WTC11 (cell line): ENCODE measurements at regions not wholly inside any gene's neighbourhood (a gene's known extent, or its start where the extent isn't known, plus 50 kb on each side); places are given as distances from the start of the nearest gene placed in this dataset.
A peak's percentile ranks its signal among the peaks of the same experiment; 100 is the strongest.

Experiments used
- ATAC-seq: fragments of 200-7000 bp; cut with Tn5 transposase; 2 replicates; pipeline ENCODE4 v1.10.0; 2021; ENCODE audit warnings: mild to moderate bottlenecking, moderate library complexity
- CTCF ChIA-PET: fragments of 300-600 bp; sonication (Branson Sonifier 250); formaldehyde crosslinking; loops from one replicate; lab custom pipeline; 2021; ENCODE audit warnings: antibody characterized with exemption; lab: Charles Lee
- POLR2A ChIA-PET: fragments of 350-600 bp; sonication (Branson Sonifier 250); formaldehyde crosslinking; loops from one replicate; lab custom pipeline; 2021; ENCODE audit warnings: antibody characterized with exemption; lab: Charles Lee
- DNase-seq: peaks from one replicate; pipeline ENCODE4 v3.0.0; 2021; ENCODE audit warnings: low spot score
- H3K27ac Mint-ChIP-seq: 2 replicates; pipeline ENCODE4 v1.8.0; 2021; ENCODE audit warnings: mixed read lengths
- H3K27me3 Mint-ChIP-seq: 2 replicates; pipeline ENCODE4 v1.8.0; 2021; ENCODE audit warnings: low read depth, mild to moderate bottlenecking, moderate library complexity, mixed read lengths
- H3K36me3 Mint-ChIP-seq: 2 replicates; pipeline ENCODE4 v1.8.0; 2021; ENCODE audit warnings: mixed read lengths
- H3K4me1 Mint-ChIP-seq: 2 replicates; pipeline ENCODE4 v1.8.0; 2022; ENCODE audit warnings: mixed read lengths
- H3K4me3 Mint-ChIP-seq: 2 replicates; pipeline ENCODE4 v1.8.0; 2021; ENCODE audit warnings: mild to moderate bottlenecking, moderate library complexity, mixed read lengths
- H3K9me3 Mint-ChIP-seq: 2 replicates; pipeline ENCODE4 v1.8.0; 2021; ENCODE audit warnings: mixed read lengths
- ATF1 ChIP-seq: sonication (generic); formaldehyde crosslinking; IDR thresholded peaks from 2 replicates; pipeline ENCODE4 v1.8.1; 2023; ENCODE audit warnings: mild to moderate bottlenecking, moderate library complexity, missing genetic modification reagents
- CTCF ChIP-seq: fragments of 200-600 bp; IDR thresholded peaks from 2 replicates; pipeline ENCODE4 v1.8.0; 2022; ENCODE audit warnings: antibody characterized with exemption
- E2F4 ChIP-seq: sonication (generic); formaldehyde crosslinking; IDR thresholded peaks from 2 replicates; pipeline ENCODE4 v1.8.1; 2022; ENCODE audit warnings: low read depth, mild to moderate bottlenecking, moderate library complexity, missing genetic modification reagents, borderline replicate concordance
- E2F5 ChIP-seq: sonication (generic); formaldehyde crosslinking; IDR thresholded peaks from 2 replicates; pipeline ENCODE4 v1.8.1; 2022; ENCODE audit warnings: mild to moderate bottlenecking, moderate library complexity, missing genetic modification reagents
- ELF4 ChIP-seq: sonication (generic); formaldehyde crosslinking; IDR thresholded peaks from 2 replicates; pipeline ENCODE4 v1.8.1; 2022; ENCODE audit warnings: low read depth, mild to moderate bottlenecking, moderate library complexity, missing genetic modification reagents
- EMX1 ChIP-seq: fragments of 250-450 bp; sonication (Bioruptor Pico); IDR thresholded peaks from 2 replicates; pipeline ENCODE4 v1.8.0; 2021; ENCODE audit warnings: mild to moderate bottlenecking
- ESRRA ChIP-seq: sonication (generic); formaldehyde crosslinking; IDR thresholded peaks from 2 replicates; pipeline ENCODE4 v1.8.1; 2022; ENCODE audit warnings: mild to moderate bottlenecking, missing genetic modification reagents, borderline replicate concordance
- FOXP1 ChIP-seq: sonication (generic); formaldehyde crosslinking; IDR thresholded peaks from 2 replicates; pipeline ENCODE4 v1.8.0; 2022; ENCODE audit warnings: missing genetic modification reagents, mild to moderate bottlenecking, moderate library complexity, borderline replicate concordance
- GABPB1 ChIP-seq: sonication (generic); formaldehyde crosslinking; IDR thresholded peaks from 2 replicates; pipeline ENCODE4 v1.8.1; 2023; ENCODE audit warnings: mild to moderate bottlenecking, missing genetic modification reagents
- KAT7 ChIP-seq: sonication (generic); formaldehyde crosslinking; IDR thresholded peaks from 2 replicates; pipeline ENCODE4 v1.8.1; 2023; ENCODE audit warnings: missing genetic modification reagents, mild to moderate bottlenecking, borderline replicate concordance
- MXD4 ChIP-seq: fragments of 250-450 bp; sonication (Bioruptor Pico); IDR thresholded peaks from 2 replicates; pipeline ENCODE4 v1.8.0; 2021; ENCODE audit warnings: mild to moderate bottlenecking, moderate library complexity, borderline replicate concordance
- SOX15 ChIP-seq: fragments of 250-450 bp; sonication (Bioruptor Pico); IDR thresholded peaks from 2 replicates; pipeline ENCODE4 v1.9.0; 2021; ENCODE audit warnings: mild to moderate bottlenecking
- TEAD4 ChIP-seq: sonication (generic); formaldehyde crosslinking; IDR thresholded peaks from 2 replicates; pipeline ENCODE4 v1.8.0; 2022; ENCODE audit warnings: mild to moderate bottlenecking, missing genetic modification reagents
- ZBTB21 ChIP-seq: sonication (generic); formaldehyde crosslinking; IDR thresholded peaks from 2 replicates; pipeline ENCODE4 v1.8.1; 2023; ENCODE audit warnings: mild to moderate bottlenecking, missing genetic modification reagents, borderline replicate concordance
- ZNF138 ChIP-seq: sonication (generic); formaldehyde crosslinking; conservative IDR thresholded peaks from 2 replicates; pipeline ENCODE4 v1.8.1; 2022; ENCODE audit warnings: mild to moderate bottlenecking, moderate library complexity, missing genetic modification reagents
- ZNF317 ChIP-seq: sonication (generic); formaldehyde crosslinking; IDR thresholded peaks from 2 replicates; pipeline ENCODE4 v1.8.1; 2023; ENCODE audit warnings: low read depth, mild to moderate bottlenecking, moderate library complexity, missing genetic modification reagents, borderline replicate concordance

GRCh38 chr10:78659598-78659967, 409.2 kb upstream of the ZMIZ1 start (continued):
- no peak for TF ChIP-seq TEAD4 (CRISPR knock-in tag)

GRCh38 chr10:78660446-78661106, 408.2 kb upstream of the ZMIZ1 start:
- H3K4me3 Mint-ChIP-seq, result no peak overlapping the region
- TF ChIP-seq ATF1 (CRISPR knock-in tag) (no peak), FOXP1 (no peak), ESRRA (no peak), ZBTB21 (no peak), MXD4 (no peak), ZNF138 (no peak), SOX15 (no peak), ELF4 (CRISPR knock-in tag) (no peak)
- TF ChIP-seq, all 79 proteins: peak for 0
- H3K9me3 Mint-ChIP-seq, result peaks cover 22% of the 10 kb centered on the region
- DNase-seq (no peak), ATAC-seq (no peak)
- CTCF ChIA-PET, result no interaction called here
- peaks cover 3% of the 10 kb centered on the region; the same call in 1 of the 2 replicates for H3K27me3 Mint-ChIP-seq
- H3K4me1 Mint-ChIP-seq, result no peaks in the 10 kb centered on the region
- peaks cover 10% of the 10 kb centered on the region for H3K36me3 Mint-ChIP-seq
- POLR2A ChIA-PET, result no interaction called here
- H3K27ac Mint-ChIP-seq, result no peak overlapping the region

GRCh38 chr10:78663721-78664120, 405.0 kb upstream of the ZMIZ1 start:
- Mint-ChIP-seq H3K4me3 (no peak overlapping the region), H3K36me3 (peaks cover 11% of the 10 kb centered on the region), H3K9me3 (peaks cover 36% of the 10 kb centered on the region), H3K27ac (no peak overlapping the region), H3K4me1 (no peaks in the 10 kb centered on the region), H3K27me3 (peaks cover 3% of the 10 kb centered on the region; the same call in 1 of the 2 replicates)
- ATAC-seq, result no peak
- TF ChIP-seq E2F5 (CRISPR knock-in tag) (no peak), GABPB1 (CRISPR knock-in tag) (no peak), KAT7 (CRISPR knock-in tag) (no peak), E2F4 (CRISPR knock-in tag) (no peak), EMX1 (no peak)
- POLR2A ChIA-PET, result no interaction called here
- CTCF ChIA-PET, result interaction anchor here (1.9 kb wide), 1 partner anchor 531 kb away, joined by 8 read pairs; no protein-coding TSS in a partner anchor
- no peak for DNase-seq

- H3K4me3 Mint-ChIP-seq, result no peak overlapping the region
- DNase-seq (no peak), ATAC-seq (no peak)
- peaks cover 11% of the 10 kb centered on the region; the same call in 1 of the 2 replicates for H3K27me3 Mint-ChIP-seq
- CTCF ChIA-PET, result interaction anchor here (0.7 to 2.2 kb wide), 13 partner anchors 8 to 530 kb away, joined by 3 to 8 read pairs (median 3); no protein-coding TSS in a partner anchor
- POLR2A ChIA-PET, result no interaction called here
- H3K4me1 Mint-ChIP-seq, result no peaks in the 10 kb centered on the region
- H3K9me3 Mint-ChIP-seq, result peaks cover 40% of the 10 kb centered on the region
- H3K27ac Mint-ChIP-seq, result no peak overlapping the region
- peaks cover 11% of the 10 kb centered on the region for H3K36me3 Mint-ChIP-seq
- TF ChIP-seq CTCF, result peak; percentile 74
- no peak for TF ChIP-seq ZNF317
Measured at GRCh38 chr10:78664929-78665553, 403.7 kb upstream of the ZMIZ1 start.
